Mammary epithelial cell (primary cell): ENCODE measurements at regions not wholly inside any gene's neighbourhood (a gene's known extent, or its start where the extent isn't known, plus 50 kb on each side); places are given as distances from the start of the nearest gene placed in this dataset.

Source experiments
- CTCF ChIP-seq, 2 donors: IDR thresholded peaks in 1 of 2; conservative IDR thresholded peaks in 1 of 2; 2 replicates each; pipeline ENCODE4 v1.5.1; 2011 to 2012; ENCODE audit warnings: inconsistent platforms in 2 of 2, low read length in 2 of 2, mild to moderate bottlenecking in 2 of 2, control low read depth in 1 of 2, low read depth in 1 of 2; ENCODE audit not compliant: insufficient read depth in 1 of 2; ENCODE audit errors: extremely low read depth in 1 of 2
- EZH2 ChIP-seq: IDR thresholded peaks from 2 replicates; pipeline ENCODE4 v1.6.1; 2012; ENCODE audit warnings: low read length, inconsistent platforms, borderline replicate concordance

- TF ChIP-seq CTCF (conservative IDR thresholded peaks at IDR 0.05 in 1 of 2, IDR thresholded peaks at IDR 0.05 in 1 of 2; ENCODE audit: extremely low read depth in 1 of 2, insufficient read depth in 1 of 2, low read depth in 1 of 2, low read length in 2 of 2) (no peak), EZH2 (no peak)
Measured at GRCh38 chr16:85204242-85205010, 92.2 kb upstream of the CIBAR2 start.
